NCI-H2227 treated with DMSO at 0.1 percent for 48 hours (cell line): ENCODE measurements at regions not wholly inside any gene's neighbourhood (a gene's known extent, or its start where the extent isn't known, plus 50 kb on each side); places are given as distances from the start of the nearest gene placed in this dataset.
"Not testable (repeated sequence)": the region's sequence is repeated elsewhere in the genome, so short reads cannot be mapped to it uniquely, and the experiment has no call there.

ENCODE experiments used
- DNase-seq: peaks from one replicate; lab custom pipeline; 2025; lab: John Stamatoyannopoulos, UW

GRCh38 chr7:13198036-13198435, 510.6 kb downstream of the ARL4A start:
- no peak for DNase-seq

- DNase-seq, result no peak
Measured at GRCh38 chr7:13198727-13199126, 511.3 kb downstream of the ARL4A start.

DNA sequence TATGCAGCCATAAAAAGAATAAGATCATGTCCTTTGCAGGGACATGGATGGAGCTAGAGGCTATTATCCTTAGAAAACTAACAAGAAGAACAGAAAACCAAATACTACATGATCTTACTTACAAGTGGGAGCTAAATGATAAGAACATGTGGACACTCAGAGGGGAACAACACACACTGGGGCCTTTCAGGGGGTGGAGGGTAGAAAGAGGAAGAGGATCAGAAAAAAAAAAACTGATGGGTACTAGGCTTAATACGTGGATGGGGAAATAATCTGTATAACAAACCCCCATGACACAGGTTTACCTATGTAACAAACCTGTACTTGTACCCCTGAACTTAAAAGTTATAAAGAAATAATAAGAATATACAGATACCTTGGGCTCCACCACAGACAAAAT, 514.2 kb downstream of the ARL4A start:
- DNase-seq, result no peak

GRCh38 chr7:13217768-13218167, 530.3 kb downstream of the ARL4A start:
- no peak for DNase-seq

DNA sequence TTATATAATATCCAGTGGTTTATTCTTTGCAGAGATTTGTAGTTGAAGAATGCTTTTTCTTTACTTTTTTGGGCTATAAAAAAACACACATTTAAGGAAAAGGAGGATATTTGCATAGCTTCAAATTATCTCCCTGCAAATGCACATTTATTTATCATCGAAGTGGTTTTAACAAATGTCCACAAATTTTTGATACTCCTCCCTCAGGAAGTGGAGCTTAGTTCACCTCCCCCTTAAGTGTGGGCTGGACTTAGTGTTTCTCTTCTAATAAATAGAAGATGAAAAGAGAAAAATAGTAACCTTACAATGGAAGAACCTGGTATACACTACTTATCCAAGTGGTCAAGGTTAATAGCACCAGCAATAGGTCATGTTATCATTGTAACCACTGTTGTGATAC, 537.6 kb downstream of the ARL4A start:
- DNase-seq, result no peak

DNA sequence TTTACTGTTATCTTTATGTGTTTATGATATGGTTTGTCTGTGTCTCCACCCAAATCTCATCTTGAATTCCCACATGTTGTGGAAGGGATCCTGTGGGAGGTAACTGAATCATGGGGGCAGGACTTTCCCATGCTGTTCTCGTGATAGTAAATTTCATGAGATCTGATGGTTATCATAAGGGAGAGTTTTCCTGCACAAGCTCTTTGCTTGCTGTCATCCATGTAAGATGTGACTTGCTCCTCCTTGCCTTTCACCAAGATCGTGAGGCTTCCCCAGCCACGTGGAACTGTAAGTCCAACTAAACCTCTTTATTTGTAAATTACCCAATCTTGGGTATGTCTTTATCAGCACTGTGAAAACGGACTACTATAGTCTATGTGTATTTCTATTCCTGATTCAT, 539.0 kb downstream of the ARL4A start:
- no peak for DNase-seq

- DNase-seq, result peak; percentile 74
Measured at GRCh38 chr7:13231216-13231615, 543.8 kb downstream of the ARL4A start.

DNA sequence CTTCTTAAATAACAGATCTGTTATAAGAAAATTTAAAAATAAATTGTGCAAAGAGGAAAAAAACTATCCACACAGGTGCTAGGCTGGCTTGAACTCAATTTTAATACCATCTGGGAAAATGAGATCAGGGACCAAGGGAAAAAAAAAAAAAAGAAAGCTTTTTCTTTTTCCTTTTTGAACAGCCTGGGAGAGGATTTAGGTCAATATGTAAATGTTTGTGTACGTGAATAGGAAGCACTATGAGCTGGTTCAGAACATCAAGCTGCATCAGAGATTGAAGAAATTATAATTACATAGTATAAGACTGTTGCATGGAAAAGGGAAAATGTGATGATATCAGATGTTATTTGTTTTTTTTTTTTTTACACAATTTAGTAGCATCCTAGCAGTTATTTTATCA, 548.0 kb downstream of the ARL4A start:
- DNase-seq, result no peak

GRCh38 chr7:13236026-13236425, 548.6 kb downstream of the ARL4A start:
- DNase-seq, result no peak

- no peak for DNase-seq
Measured at GRCh38 chr7:13240349-13240748, 552.9 kb downstream of the ARL4A start.

DNA sequence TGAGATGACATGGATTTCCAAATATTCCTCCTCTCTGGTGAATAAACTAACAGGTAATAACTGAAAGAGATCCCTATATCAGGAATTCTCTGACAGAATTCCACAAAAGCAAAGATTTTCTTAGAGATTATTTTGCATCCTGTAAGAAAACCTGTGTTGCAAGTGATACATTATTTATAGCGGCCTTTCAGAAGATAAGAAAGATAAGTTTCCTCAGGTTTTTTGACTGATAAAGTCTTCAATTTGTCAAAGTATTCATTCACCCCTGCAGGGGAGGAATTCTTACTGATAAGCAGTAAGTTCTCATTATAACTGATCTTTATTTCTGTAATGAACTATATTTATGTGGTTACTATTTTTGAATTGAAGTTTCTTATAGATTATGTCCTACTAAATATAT, 554.0 kb downstream of the ARL4A start:
- DNase-seq, result no peak

GRCh38 chr7:13257661-13258060, 570.2 kb downstream of the ARL4A start:
- no peak for DNase-seq

DNA sequence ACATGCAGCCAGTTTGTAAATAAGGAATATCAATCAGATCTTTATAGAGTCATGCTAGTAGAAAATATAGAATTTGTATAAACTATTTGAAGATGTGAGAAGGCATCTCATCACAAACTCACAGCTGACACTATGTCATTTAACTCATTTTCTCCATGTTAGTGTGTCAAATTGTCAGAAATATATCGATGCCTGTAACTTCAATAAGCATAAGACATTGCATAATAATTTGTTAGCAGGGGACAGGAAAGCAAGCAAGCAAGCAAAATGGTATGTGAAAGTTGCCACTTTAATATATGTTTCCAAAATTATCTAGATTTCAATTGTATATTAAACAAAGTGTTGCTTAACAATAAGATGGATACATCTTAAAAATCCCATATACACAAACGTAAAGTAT, 571.0 kb downstream of the ARL4A start:
- no peak for DNase-seq

GRCh38 chr7:13259930-13260329, 572.5 kb downstream of the ARL4A start:
- no peak for DNase-seq

GRCh38 chr7:13262929-13263530, 575.6 kb downstream of the ARL4A start:
- DNase-seq, result peak; percentile 73

DNA sequence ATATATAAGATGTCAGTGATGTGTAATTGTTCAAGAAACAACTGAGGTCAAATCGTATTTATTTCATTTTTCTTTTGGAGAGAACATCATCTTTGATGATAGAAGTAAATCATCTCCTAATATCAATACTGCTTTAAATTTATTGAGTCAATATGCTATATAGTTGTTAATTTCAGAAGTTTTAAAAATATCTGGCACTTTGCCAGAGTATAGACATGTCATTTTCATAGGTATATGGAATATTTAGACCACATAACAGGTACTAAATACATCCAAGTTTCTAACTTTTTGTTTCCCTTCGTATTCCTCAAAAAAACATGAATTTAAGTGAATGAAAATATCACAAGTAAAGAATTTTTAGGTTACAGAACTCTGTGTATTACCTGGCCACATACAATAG, 577.8 kb downstream of the ARL4A start:
- DNase-seq, result no peak

DNA sequence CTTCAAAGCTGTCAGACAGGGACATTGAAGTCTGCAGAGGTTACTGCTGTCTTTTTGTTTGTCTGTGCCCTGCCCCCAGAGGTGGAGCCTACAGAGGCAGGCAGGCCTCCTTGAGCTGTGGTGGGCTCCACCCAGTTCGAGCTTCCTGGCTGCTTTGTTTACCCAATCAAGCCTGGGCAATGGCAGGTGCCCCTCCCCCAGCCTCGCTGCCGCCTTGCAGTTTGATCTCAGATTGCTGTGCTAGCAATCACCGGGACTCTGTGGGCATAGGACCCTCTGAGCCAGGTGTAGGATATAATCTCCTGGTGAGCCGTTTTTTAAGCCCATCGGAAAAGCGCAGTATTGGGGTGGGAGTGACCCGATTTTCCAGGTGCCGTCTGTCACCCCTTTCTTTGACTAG, 586.8 kb downstream of the ARL4A start:
- DNase-seq, result not testable (repeated sequence)

GRCh38 chr7:13276977-13277376, 589.5 kb downstream of the ARL4A start:
- no peak for DNase-seq

DNA sequence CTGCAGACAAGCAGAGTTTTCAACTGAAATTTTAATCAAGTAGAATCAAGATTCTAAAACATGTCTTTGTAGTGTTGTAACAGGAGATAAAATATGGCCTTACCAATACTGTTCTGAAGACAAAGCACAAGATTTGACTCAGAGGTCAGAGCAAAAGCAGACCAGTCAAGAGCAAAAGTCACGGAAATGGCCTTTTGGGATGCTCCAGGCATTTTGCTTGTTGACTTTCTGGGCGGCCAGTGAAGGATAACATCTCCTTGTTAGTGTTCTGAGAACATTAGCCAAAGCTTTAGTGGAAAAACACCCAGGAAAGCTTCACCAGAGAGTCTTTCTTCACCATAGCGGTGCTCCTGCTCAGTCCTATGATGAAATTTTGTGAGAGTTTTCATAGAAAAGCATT, 590.6 kb downstream of the ARL4A start:
- no peak for DNase-seq

GRCh38 chr7:13279854-13280435, 592.5 kb downstream of the ARL4A start:
- peak; percentile 28 for DNase-seq

- no peak for DNase-seq
Measured at GRCh38 chr7:13282377-13282980, 595.0 kb downstream of the ARL4A start.

GRCh38 chr7:13286916-13287315, 599.5 kb downstream of the ARL4A start:
- DNase-seq, result no peak

GRCh38 chr7:13288516-13288915, 601.1 kb downstream of the ARL4A start:
- no peak for DNase-seq

DNA sequence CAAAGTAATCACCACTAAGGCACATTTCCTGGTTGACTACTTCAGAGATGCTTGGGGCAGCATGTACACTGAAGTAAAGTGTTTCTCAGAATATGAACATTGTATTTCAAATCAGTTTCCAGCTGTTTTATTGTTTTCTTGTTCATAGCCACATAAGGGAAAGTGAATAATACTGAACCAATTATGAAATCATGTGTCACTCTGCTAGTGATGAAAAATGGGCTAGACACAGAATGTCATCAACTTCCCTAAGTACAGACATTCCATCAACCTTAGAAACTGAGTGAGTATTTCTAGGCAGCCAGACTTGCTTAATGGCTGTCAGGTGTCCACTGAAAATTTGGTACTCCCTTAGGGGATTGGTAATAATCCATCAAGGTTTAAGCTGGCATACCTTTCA, 603.5 kb downstream of the ARL4A start:
- DNase-seq, result no peak
